ENCODE measurements at regions not wholly inside any gene's neighbourhood (a gene's known extent, or its start where the extent isn't known, plus 50 kb on each side); places are given as distances from the start of the nearest gene placed in this dataset.

DNA sequence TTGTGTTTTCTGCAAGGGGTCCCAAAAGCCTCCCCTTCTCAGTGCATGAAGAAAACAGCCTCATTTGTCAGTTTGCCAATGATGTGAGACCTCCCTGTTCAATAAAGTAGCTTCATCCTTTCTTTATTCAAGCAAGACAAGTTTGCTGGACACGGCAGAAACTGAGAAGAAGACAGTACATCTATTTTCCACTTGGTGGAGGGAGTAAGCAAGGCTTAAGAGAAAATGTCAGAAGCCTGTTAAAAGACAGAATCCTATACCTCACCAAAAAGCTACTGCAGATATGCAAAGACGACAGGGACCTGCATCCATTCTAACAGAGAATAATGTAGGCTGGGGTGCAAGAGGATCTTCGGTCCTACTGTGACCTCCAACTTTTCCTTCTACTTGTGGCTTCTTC, 506.8 kb upstream of the VRK2 start:
- no peak for TF ChIP-seq CTCF (conservative IDR thresholded peaks at IDR 0.05; ENCODE audit: low read length)
- TF ChIP-seq EZH2phosphoT487 (IDR thresholded peaks at IDR 0.05; ENCODE audit: borderline replicate concordance): no peak
